ENCODE measurements at regions not wholly inside any gene's neighbourhood (a gene's known extent, or its start where the extent isn't known, plus 50 kb on each side); places are given as distances from the start of the nearest gene placed in this dataset.

DNA sequence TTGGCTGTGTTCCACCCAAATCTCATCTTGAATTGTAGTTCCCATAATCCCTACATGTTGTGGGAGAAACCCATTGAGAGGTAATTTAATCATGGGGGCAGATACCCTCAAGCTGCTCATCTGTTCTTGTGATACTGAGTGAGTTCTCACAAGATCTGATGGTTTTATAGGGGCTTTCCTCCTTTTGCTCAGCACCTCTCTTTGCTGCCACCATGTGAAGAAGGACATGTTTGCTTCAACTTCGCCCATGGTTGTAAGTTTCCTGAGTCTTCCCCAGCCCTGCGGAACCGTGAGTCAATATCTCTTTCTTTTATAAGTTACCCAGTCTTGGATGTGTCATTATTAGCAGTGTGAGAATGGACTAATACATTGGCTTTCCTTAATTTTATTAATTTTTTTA is 527.8 kb downstream of the MDFIC start:
- H3K27ac ChIP-seq = no peak overlapping the region
- no peaks in the 10 kb centered on the region for H3K36me3 ChIP-seq
- TF ChIP-seq, protein P1, sequence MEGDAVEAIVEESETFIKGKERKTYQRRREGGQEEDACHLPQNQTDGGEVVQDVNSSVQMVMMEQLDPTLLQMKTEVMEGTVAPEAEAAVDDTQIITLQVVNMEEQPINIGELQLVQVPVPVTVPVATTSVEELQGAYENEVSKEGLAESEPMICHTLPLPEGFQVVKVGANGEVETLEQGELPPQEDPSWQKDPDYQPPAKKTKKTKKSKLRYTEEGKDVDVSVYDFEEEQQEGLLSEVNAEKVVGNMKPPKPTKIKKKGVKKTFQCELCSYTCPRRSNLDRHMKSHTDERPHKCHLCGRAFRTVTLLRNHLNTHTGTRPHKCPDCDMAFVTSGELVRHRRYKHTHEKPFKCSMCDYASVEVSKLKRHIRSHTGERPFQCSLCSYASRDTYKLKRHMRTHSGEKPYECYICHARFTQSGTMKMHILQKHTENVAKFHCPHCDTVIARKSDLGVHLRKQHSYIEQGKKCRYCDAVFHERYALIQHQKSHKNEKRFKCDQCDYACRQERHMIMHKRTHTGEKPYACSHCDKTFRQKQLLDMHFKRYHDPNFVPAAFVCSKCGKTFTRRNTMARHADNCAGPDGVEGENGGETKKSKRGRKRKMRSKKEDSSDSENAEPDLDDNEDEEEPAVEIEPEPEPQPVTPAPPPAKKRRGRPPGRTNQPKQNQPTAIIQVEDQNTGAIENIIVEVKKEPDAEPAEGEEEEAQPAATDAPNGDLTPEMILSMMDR (IDR thresholded peaks at IDR 0.05) = no peak
- H3K4me3 ChIP-seq (ENCODE audit: low read depth in 1 of 2, low read length in 1 of 2) = no peak overlapping the region
- no peaks in the 10 kb centered on the region for H3K9me3 ChIP-seq
- no peaks in the 10 kb centered on the region for H3K27me3 ChIP-seq
- H3K4me1 ChIP-seq (ENCODE audit: control insufficient read depth in 1 of 2, insufficient read depth in 1 of 2, low read depth in 1 of 2, low read length in 1 of 2) = no peaks in the 10 kb centered on the region

DNA sequence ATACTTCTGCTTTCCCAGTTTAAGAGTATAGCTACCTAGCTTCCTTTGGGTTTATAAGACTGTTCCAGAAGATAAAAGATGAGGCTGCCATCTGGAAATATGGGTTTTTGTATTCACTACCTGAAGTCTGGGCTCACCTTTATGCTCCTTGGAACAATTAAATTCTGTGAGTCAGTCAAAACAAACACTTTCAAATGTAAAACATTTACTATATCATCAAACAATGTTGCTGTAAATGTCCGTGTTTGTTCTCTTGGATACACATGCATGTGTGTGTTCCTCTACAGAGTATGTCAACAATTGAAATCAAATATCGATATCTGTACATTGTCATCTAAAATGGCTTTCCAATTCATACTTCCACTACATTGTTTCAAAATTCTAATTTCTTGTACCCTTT is 525.6 kb downstream of the MDFIC start:
- Histone ChIP-seq H3K9me3 (no peaks in the 10 kb centered on the region), H3K4me1 (ENCODE audit: control insufficient read depth in 1 of 2, insufficient read depth in 1 of 2, low read depth in 1 of 2, low read length in 1 of 2) (no peaks in the 10 kb centered on the region), H3K4me3 (ENCODE audit: low read depth in 1 of 2, low read length in 1 of 2) (no peak overlapping the region), H3K36me3 (no peaks in the 10 kb centered on the region), H3K27ac (no peak overlapping the region), H3K27me3 (no peaks in the 10 kb centered on the region)
- TF ChIP-seq, protein P1 (IDR thresholded peaks at IDR 0.05) = no peak

DNA sequence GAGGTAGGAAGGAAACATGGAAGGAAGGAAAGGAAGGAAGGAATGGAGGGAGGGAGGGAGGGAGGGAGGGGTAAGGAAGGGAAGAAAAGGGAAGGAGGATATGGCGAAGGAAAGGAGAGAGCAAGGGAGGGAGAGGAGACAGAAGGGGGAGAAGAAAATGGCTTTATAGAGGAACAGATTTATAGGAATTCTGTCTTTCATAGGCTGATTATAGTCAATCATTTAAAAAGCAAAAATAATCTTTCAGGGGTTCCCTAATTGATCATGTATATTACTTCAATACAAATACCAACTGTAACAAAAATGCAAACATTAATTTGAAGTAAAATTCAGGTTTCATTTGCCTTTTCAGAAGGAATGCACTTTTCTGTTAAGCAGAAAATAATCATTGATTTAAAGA is 519.1 kb downstream of the MDFIC start:
- Histone ChIP-seq H3K9me3 (no peaks in the 10 kb centered on the region), H3K4me1 (ENCODE audit: control insufficient read depth in 1 of 2, insufficient read depth in 1 of 2, low read depth in 1 of 2, low read length in 1 of 2) (no peaks in the 10 kb centered on the region), H3K36me3 (no peaks in the 10 kb centered on the region), H3K27me3 (no peaks in the 10 kb centered on the region), H3K4me3 (ENCODE audit: low read depth in 1 of 2, low read length in 1 of 2) (no peak overlapping the region), H3K27ac (no peak overlapping the region)
- TF ChIP-seq, protein P1 (IDR thresholded peaks at IDR 0.05) = no peak

DNA sequence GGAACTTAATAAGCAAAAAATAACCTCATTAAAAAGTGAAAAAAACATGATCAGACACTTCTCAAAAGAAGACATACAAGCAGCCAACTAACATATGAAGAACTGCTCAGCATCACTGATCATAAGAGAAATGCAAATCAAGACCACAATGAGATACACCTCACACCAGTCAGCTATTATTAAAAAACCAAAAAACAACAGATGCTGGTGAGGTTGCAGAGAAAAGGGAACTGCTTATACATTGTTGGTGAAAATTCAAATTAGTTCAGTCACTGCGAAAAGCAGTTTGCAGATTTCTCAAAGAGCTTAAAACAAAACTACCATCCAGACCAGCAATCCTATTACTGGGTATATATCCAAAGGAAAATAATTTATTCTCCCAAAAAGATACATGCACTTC is 513.3 kb downstream of the MDFIC start:
- H3K27me3 ChIP-seq = no peaks in the 10 kb centered on the region
- H3K4me1 ChIP-seq (ENCODE audit: control insufficient read depth in 1 of 2, insufficient read depth in 1 of 2, low read depth in 1 of 2, low read length in 1 of 2) = no peaks in the 10 kb centered on the region
- no peaks in the 10 kb centered on the region for H3K36me3 ChIP-seq
- no peak overlapping the region for H3K4me3 ChIP-seq (ENCODE audit: low read depth in 1 of 2, low read length in 1 of 2)
- H3K9me3 ChIP-seq = no peaks in the 10 kb centered on the region
- H3K27ac ChIP-seq = no peak overlapping the region
- TF ChIP-seq, protein P1 (IDR thresholded peaks at IDR 0.05) = no peak

DNA sequence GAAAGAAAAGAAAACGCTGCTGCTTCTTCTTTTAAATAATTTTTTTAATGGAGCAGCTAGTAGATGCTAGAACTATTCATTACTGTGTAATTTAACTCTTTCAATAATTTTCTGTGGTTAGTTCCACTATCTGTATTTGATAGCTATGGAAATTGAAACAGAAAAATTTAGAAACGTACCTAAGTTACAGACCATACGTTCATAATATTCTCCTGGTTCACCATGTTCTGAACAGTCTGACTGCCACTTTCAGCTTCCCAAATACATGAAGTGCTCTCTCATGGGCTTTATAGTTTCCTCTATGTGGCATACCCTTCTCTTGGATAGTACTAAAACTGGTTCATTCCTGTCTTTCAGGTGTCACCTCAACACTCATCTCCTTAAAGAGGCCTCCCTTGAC is 508.0 kb downstream of the MDFIC start:
- Histone ChIP-seq H3K4me3 (ENCODE audit: low read depth in 1 of 2, low read length in 1 of 2) (no peak overlapping the region), H3K9me3 (no peaks in the 10 kb centered on the region)
- TF ChIP-seq, protein P1 (IDR thresholded peaks at IDR 0.05) = no peak

DNA sequence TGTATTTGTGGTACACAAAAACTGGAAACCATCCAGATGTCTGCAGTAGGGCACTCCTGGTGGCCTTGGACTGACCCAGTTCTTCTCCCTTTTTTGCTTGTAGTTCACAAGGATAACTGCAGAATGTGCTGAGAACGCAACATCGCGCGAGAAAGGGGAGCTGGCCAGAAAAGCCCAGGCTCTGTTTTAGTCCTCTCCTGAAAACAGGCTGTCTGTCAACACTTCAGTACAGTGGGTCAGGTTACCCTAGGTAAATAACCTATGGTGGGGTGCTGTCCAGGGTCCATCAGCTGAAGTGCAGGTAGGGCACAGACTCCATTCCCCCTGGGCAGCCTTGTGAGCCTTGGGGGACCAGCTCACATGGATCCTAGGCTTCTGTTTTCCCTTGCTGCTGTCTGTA is 495.8 kb downstream of the MDFIC start:
- Histone ChIP-seq H3K27ac (no peak overlapping the region), H3K9me3 (no peaks in the 10 kb centered on the region), H3K4me3 (ENCODE audit: low read depth in 1 of 2, low read length in 1 of 2) (no peak overlapping the region), H3K4me1 (ENCODE audit: control insufficient read depth in 1 of 2, insufficient read depth in 1 of 2, low read depth in 1 of 2, low read length in 1 of 2) (no peaks in the 10 kb centered on the region), H3K27me3 (no peaks in the 10 kb centered on the region), H3K36me3 (no peaks in the 10 kb centered on the region)
- TF ChIP-seq, protein P1 (IDR thresholded peaks at IDR 0.05) = no peak

More for the DNA sequence above, 508.0 kb downstream of the MDFIC start:
- H3K27ac ChIP-seq = no peak overlapping the region
- no peaks in the 10 kb centered on the region for H3K4me1 ChIP-seq (ENCODE audit: control insufficient read depth in 1 of 2, insufficient read depth in 1 of 2, low read depth in 1 of 2, low read length in 1 of 2)
- no peaks in the 10 kb centered on the region for H3K27me3 ChIP-seq
- H3K36me3 ChIP-seq = no peaks in the 10 kb centered on the region
